ENCODE measurements at regions not wholly inside any gene's neighbourhood (a gene's known extent, or its start where the extent isn't known, plus 50 kb on each side); places are given as distances from the start of the nearest gene placed in this dataset.

GRCh38 chr6:69571234-69571633 is 225.6 kb downstream of the LMBRD1 start:
- no peak for TF ChIP-seq POLR2AphosphoS5 (IDR thresholded peaks at IDR 0.05; ENCODE audit: low read depth, low read length)
- no peak for TF ChIP-seq POLR2A (IDR thresholded peaks at IDR 0.05; ENCODE audit: low read depth, low read length)
- TF ChIP-seq TAF1 (IDR thresholded peaks at IDR 0.05; ENCODE audit: borderline replicate concordance, low read depth, low read length), result no peak
